ENCODE measurements at regions not wholly inside any gene's neighbourhood (a gene's known extent, or its start where the extent isn't known, plus 50 kb on each side); places are given as distances from the start of the nearest gene placed in this dataset.

- Histone ChIP-seq H3K4me3 (ENCODE audit: low read depth, low read length, poor library complexity, severe bottlenecking) (no peak overlapping the region), H3K27ac (ENCODE audit: low read depth, low read length, poor library complexity, severe bottlenecking) (no peak overlapping the region), H3K9me2 (ENCODE audit: low read depth, low read length) (no peaks in the 10 kb centered on the region), H3K4me1 (ENCODE audit: insufficient read depth, low read length, severe bottlenecking) (no peaks in the 10 kb centered on the region), H3K79me2 (ENCODE audit: insufficient read depth, low read length) (no peaks in the 10 kb centered on the region), H3K9ac (ENCODE audit: low read length) (no peak overlapping the region), H2AFZ (ENCODE audit: low read length) (no peak overlapping the region), H3K27me3 (ENCODE audit: insufficient read depth, low read length) (no peaks in the 10 kb centered on the region), H4K20me1 (ENCODE audit: insufficient read depth, low read length) (no peaks in the 10 kb centered on the region), H3K4me2 (ENCODE audit: low read length) (no peak overlapping the region), H3K9me3 (ENCODE audit: low read length) (no peaks in the 10 kb centered on the region), H3K36me3 (ENCODE audit: insufficient read depth, low read length) (no peaks in the 10 kb centered on the region), H3F3A (ENCODE audit: insufficient read depth, low read length) (no peaks in the 10 kb centered on the region)
- no peak for TF ChIP-seq CTCF (IDR thresholded peaks at IDR 0.05; ENCODE audit: low read length)
- no peak for TF ChIP-seq EZH2 (IDR thresholded peaks at IDR 0.05; ENCODE audit: borderline replicate concordance, low read length)
Measured at GRCh38 chr1:72885017-72885416, 602.7 kb upstream of the NEGR1 start.

GRCh38 chr1:72869873-72870272, 587.5 kb upstream of the NEGR1 start:
- no peak overlapping the region for H3K4me2 ChIP-seq (ENCODE audit: low read length)
- H3K36me3 ChIP-seq (ENCODE audit: insufficient read depth, low read length) = no peaks in the 10 kb centered on the region
- H3K4me3 ChIP-seq (ENCODE audit: low read depth, low read length, poor library complexity, severe bottlenecking) = no peak overlapping the region
- no peaks in the 10 kb centered on the region for H3K79me2 ChIP-seq (ENCODE audit: insufficient read depth, low read length)
- no peak overlapping the region for H3K9ac ChIP-seq (ENCODE audit: low read length)
- H4K20me1 ChIP-seq (ENCODE audit: insufficient read depth, low read length) = no peaks in the 10 kb centered on the region
- no peak overlapping the region for H3K27ac ChIP-seq (ENCODE audit: low read depth, low read length, poor library complexity, severe bottlenecking)
- H3F3A ChIP-seq (ENCODE audit: insufficient read depth, low read length) = no peaks in the 10 kb centered on the region
- TF ChIP-seq EZH2 (IDR thresholded peaks at IDR 0.05; ENCODE audit: borderline replicate concordance, low read length) (no peak), CTCF (IDR thresholded peaks at IDR 0.05; ENCODE audit: low read length) (no peak)
- no peak overlapping the region for H2AFZ ChIP-seq (ENCODE audit: low read length)
- no peaks in the 10 kb centered on the region for H3K4me1 ChIP-seq (ENCODE audit: insufficient read depth, low read length, severe bottlenecking)
- H3K27me3 ChIP-seq (ENCODE audit: insufficient read depth, low read length) = no peaks in the 10 kb centered on the region
- H3K9me3 ChIP-seq (ENCODE audit: low read length) = no peaks in the 10 kb centered on the region
- H3K9me2 ChIP-seq (ENCODE audit: low read depth, low read length) = no peaks in the 10 kb centered on the region

GRCh38 chr1:72869441-72869840, 587.1 kb upstream of the NEGR1 start:
- H3K9ac ChIP-seq (ENCODE audit: low read length) = no peak overlapping the region
- no peak overlapping the region for H2AFZ ChIP-seq (ENCODE audit: low read length)
- H3K4me1 ChIP-seq (ENCODE audit: insufficient read depth, low read length, severe bottlenecking) = no peaks in the 10 kb centered on the region
- H3K79me2 ChIP-seq (ENCODE audit: insufficient read depth, low read length) = no peaks in the 10 kb centered on the region
- no peaks in the 10 kb centered on the region for H4K20me1 ChIP-seq (ENCODE audit: insufficient read depth, low read length)
- TF ChIP-seq EZH2 (IDR thresholded peaks at IDR 0.05; ENCODE audit: borderline replicate concordance, low read length) (no peak), CTCF (IDR thresholded peaks at IDR 0.05; ENCODE audit: low read length) (no peak)
- no peaks in the 10 kb centered on the region for H3F3A ChIP-seq (ENCODE audit: insufficient read depth, low read length)
- no peak overlapping the region for H3K27ac ChIP-seq (ENCODE audit: low read depth, low read length, poor library complexity, severe bottlenecking)
- no peaks in the 10 kb centered on the region for H3K27me3 ChIP-seq (ENCODE audit: insufficient read depth, low read length)
- no peaks in the 10 kb centered on the region for H3K9me2 ChIP-seq (ENCODE audit: low read depth, low read length)
- H3K9me3 ChIP-seq (ENCODE audit: low read length) = no peaks in the 10 kb centered on the region
- no peak overlapping the region for H3K4me2 ChIP-seq (ENCODE audit: low read length)
- no peaks in the 10 kb centered on the region for H3K36me3 ChIP-seq (ENCODE audit: insufficient read depth, low read length)
- H3K4me3 ChIP-seq (ENCODE audit: low read depth, low read length, poor library complexity, severe bottlenecking) = no peak overlapping the region

Data from OCI-LY1 (cell line).